ENCODE measurements at regions not wholly inside any gene's neighbourhood (a gene's known extent, or its start where the extent isn't known, plus 50 kb on each side); places are given as distances from the start of the nearest gene placed in this dataset.

DNA sequence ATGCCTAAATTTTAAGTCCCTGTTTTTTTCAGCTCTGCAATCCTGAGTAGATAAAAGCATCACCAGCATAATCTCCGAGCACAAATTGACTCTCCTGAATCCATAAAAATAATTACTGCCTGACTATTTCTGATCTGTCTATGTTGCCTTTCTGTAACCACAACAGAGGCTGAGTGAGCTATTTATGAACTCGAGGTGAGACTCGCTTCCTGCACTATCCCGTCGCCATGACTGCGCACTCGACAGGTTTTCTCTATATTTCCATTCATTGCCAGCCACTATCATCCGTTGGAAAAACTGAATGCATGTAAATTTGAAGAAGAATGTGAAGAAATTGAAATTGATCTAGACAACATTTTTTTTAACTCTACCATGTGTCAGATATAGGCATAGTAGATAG is 897.2 kb downstream of the ADGRL2 start:
- TF ChIP-seq, protein P1, sequence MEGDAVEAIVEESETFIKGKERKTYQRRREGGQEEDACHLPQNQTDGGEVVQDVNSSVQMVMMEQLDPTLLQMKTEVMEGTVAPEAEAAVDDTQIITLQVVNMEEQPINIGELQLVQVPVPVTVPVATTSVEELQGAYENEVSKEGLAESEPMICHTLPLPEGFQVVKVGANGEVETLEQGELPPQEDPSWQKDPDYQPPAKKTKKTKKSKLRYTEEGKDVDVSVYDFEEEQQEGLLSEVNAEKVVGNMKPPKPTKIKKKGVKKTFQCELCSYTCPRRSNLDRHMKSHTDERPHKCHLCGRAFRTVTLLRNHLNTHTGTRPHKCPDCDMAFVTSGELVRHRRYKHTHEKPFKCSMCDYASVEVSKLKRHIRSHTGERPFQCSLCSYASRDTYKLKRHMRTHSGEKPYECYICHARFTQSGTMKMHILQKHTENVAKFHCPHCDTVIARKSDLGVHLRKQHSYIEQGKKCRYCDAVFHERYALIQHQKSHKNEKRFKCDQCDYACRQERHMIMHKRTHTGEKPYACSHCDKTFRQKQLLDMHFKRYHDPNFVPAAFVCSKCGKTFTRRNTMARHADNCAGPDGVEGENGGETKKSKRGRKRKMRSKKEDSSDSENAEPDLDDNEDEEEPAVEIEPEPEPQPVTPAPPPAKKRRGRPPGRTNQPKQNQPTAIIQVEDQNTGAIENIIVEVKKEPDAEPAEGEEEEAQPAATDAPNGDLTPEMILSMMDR (IDR thresholded peaks at IDR 0.05): no peak
- no peak for TF ChIP-seq POLR2A (IDR thresholded peaks at IDR 0.05)
- TF ChIP-seq EP300 (IDR thresholded peaks at IDR 0.05): no peak

Data from stomach (tissue), 4 donors.